ENCODE measurements at regions not wholly inside any gene's neighbourhood (a gene's known extent, or its start where the extent isn't known, plus 50 kb on each side); places are given as distances from the start of the nearest gene placed in this dataset.

DNA sequence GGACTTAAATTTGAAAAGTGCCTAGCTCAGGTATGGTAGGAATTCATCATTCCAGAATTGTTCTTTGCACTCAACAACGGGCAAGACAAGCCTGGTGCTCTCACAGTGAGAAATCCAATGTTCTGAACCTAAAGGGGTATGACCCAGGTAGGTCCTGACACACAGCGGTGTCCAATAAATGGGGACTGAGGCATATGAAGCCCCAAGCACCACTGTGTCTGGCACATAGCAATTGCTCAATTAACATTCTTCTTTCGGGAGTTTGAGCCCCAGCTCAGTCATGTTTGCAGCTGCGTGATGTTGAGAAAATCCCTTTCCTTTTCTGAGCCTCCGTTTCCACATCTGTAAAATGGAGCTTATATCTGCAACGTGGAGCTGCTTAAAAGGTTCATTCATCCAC, 535.8 kb downstream of the MIAT start:
- Histone ChIP-seq H3K4me3 (ENCODE audit: low read depth, low read length, poor library complexity, severe bottlenecking) (no peak overlapping the region), H3K36me3 (ENCODE audit: insufficient read depth, low read length, poor library complexity, severe bottlenecking) (no peaks in the 10 kb centered on the region), H3K27me3 (replicated peaks; ENCODE audit: insufficient read depth, low read depth, low read length, poor library complexity) (no peaks in the 10 kb centered on the region), H3K27ac (ENCODE audit: low read depth, low read length, poor library complexity, severe bottlenecking) (no peak overlapping the region), H3K9me3 (ENCODE audit: low read depth, low read length, poor library complexity, severe bottlenecking) (peaks cover 8% of the 10 kb centered on the region), H3K4me1 (ENCODE audit: insufficient read depth, low read length, poor library complexity, severe bottlenecking) (no peaks in the 10 kb centered on the region)
- CTCF ChIA-PET, result no interaction called here
- POLR2A ChIA-PET (ENCODE audit: low non-redundant PET), result no interaction called here
- BruUV-seq (replicated peaks), result no TSS peak
- intact Hi-C loops (cut with micrococcal nuclease; ENCODE audit: unreplicated experiment), result no loop called here
- TF ChIP-seq EZH2 (IDR thresholded peaks at IDR 0.05; ENCODE audit: borderline replicate concordance, low read depth, low read length, poor library complexity, severe bottlenecking), result no peak
- TF ChIP-seq, protein P1, sequence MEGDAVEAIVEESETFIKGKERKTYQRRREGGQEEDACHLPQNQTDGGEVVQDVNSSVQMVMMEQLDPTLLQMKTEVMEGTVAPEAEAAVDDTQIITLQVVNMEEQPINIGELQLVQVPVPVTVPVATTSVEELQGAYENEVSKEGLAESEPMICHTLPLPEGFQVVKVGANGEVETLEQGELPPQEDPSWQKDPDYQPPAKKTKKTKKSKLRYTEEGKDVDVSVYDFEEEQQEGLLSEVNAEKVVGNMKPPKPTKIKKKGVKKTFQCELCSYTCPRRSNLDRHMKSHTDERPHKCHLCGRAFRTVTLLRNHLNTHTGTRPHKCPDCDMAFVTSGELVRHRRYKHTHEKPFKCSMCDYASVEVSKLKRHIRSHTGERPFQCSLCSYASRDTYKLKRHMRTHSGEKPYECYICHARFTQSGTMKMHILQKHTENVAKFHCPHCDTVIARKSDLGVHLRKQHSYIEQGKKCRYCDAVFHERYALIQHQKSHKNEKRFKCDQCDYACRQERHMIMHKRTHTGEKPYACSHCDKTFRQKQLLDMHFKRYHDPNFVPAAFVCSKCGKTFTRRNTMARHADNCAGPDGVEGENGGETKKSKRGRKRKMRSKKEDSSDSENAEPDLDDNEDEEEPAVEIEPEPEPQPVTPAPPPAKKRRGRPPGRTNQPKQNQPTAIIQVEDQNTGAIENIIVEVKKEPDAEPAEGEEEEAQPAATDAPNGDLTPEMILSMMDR (conservative IDR thresholded peaks at IDR 0.05; ENCODE audit: low read depth, low read length), result no peak
- DNase-seq (ENCODE audit: low spot score), result no peak

DNA sequence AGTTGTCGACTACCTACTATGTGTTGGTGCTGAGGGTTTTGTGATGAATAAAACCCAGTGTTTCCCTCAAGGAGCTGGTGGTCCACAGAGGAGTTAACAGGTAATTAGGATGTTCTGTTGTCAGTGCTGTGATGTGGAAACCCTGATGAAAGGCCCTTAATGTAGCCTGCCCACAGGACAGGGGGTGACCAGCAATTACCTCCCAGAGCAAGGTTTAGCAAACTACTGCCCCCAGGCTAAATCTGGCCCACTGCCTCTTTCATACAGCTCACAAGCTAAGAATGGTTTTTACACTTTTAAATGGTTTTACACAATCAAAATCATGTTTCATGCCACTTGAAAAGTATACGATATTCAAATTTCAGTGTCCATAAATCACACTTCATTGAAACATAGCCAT, 536.2 kb downstream of the MIAT start:
- DNase-seq (ENCODE audit: low spot score), result no peak
- BruUV-seq (replicated peaks), result no TSS peak
- no peaks in the 10 kb centered on the region for H3K36me3 ChIP-seq (ENCODE audit: insufficient read depth, low read length, poor library complexity, severe bottlenecking)
- H3K4me1 ChIP-seq (ENCODE audit: insufficient read depth, low read length, poor library complexity, severe bottlenecking), result no peaks in the 10 kb centered on the region
- H3K27ac ChIP-seq (ENCODE audit: low read depth, low read length, poor library complexity, severe bottlenecking), result no peak overlapping the region
- peaks cover 8% of the 10 kb centered on the region for H3K9me3 ChIP-seq (ENCODE audit: low read depth, low read length, poor library complexity, severe bottlenecking)
- TF ChIP-seq, protein P1 (conservative IDR thresholded peaks at IDR 0.05; ENCODE audit: low read depth, low read length), result no peak
- TF ChIP-seq EZH2 (IDR thresholded peaks at IDR 0.05; ENCODE audit: borderline replicate concordance, low read depth, low read length, poor library complexity, severe bottlenecking), result no peak
- POLR2A ChIA-PET (ENCODE audit: low non-redundant PET), result no interaction called here
- no peaks in the 10 kb centered on the region for H3K27me3 ChIP-seq (replicated peaks; ENCODE audit: insufficient read depth, low read depth, low read length, poor library complexity)
- no peak overlapping the region for H3K4me3 ChIP-seq (ENCODE audit: low read depth, low read length, poor library complexity, severe bottlenecking)
- CTCF ChIA-PET, result no interaction called here
- intact Hi-C loops (cut with micrococcal nuclease; ENCODE audit: unreplicated experiment), result no loop called here

DNA sequence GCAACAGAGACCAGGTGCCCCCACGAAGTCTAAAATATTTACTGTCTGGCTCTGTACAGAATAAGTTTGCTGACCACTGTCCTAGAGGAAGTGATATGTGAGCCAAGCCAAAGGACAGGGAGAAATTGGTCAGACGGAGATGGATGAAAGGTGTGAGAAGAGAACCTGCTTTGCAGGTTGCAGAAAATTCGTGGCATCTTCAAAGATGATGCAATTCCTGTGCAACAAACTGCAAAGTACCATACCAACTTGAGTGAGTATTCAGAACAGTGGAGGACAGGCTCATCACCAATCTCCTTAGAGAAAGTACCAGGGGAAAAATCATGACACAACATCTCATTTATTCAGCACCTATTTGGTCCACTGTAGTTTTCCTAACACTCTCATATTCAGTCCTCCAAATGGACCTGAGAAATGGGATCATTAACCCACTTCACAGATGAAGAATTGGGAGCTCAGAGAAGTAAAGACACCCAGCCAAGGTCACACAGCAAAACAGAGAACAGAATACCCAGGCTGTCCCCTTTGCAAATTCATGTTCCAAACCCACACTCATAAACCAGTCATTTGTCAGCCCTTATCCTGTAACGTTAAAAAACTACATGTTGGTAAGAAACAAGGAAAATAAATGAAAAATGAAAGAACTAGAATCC, 536.8 kb downstream of the MIAT start:
- no TSS peak for BruUV-seq (replicated peaks)
- no peak for DNase-seq (ENCODE audit: low spot score)
- Histone ChIP-seq H3K36me3 (ENCODE audit: insufficient read depth, low read length, poor library complexity, severe bottlenecking) (no peaks in the 10 kb centered on the region), H3K4me1 (ENCODE audit: insufficient read depth, low read length, poor library complexity, severe bottlenecking) (no peaks in the 10 kb centered on the region), H3K4me3 (ENCODE audit: low read depth, low read length, poor library complexity, severe bottlenecking) (no peak overlapping the region), H3K27ac (ENCODE audit: low read depth, low read length, poor library complexity, severe bottlenecking) (no peak overlapping the region), H3K9me3 (ENCODE audit: low read depth, low read length, poor library complexity, severe bottlenecking) (peaks cover 8% of the 10 kb centered on the region), H3K27me3 (replicated peaks; ENCODE audit: insufficient read depth, low read depth, low read length, poor library complexity) (no peaks in the 10 kb centered on the region)
- intact Hi-C loops (cut with micrococcal nuclease; ENCODE audit: unreplicated experiment), result no loop called here
- CTCF ChIA-PET, result no interaction called here
- no peak for TF ChIP-seq EZH2 (IDR thresholded peaks at IDR 0.05; ENCODE audit: borderline replicate concordance, low read depth, low read length, poor library complexity, severe bottlenecking)
- TF ChIP-seq, protein P1 (conservative IDR thresholded peaks at IDR 0.05; ENCODE audit: low read depth, low read length), result no peak
- POLR2A ChIA-PET (ENCODE audit: low non-redundant PET), result no interaction called here

Measured in A673 (cell line).